ENCODE measurements at regions not wholly inside any gene's neighbourhood (a gene's known extent, or its start where the extent isn't known, plus 50 kb on each side); places are given as distances from the start of the nearest gene placed in this dataset.

DNA sequence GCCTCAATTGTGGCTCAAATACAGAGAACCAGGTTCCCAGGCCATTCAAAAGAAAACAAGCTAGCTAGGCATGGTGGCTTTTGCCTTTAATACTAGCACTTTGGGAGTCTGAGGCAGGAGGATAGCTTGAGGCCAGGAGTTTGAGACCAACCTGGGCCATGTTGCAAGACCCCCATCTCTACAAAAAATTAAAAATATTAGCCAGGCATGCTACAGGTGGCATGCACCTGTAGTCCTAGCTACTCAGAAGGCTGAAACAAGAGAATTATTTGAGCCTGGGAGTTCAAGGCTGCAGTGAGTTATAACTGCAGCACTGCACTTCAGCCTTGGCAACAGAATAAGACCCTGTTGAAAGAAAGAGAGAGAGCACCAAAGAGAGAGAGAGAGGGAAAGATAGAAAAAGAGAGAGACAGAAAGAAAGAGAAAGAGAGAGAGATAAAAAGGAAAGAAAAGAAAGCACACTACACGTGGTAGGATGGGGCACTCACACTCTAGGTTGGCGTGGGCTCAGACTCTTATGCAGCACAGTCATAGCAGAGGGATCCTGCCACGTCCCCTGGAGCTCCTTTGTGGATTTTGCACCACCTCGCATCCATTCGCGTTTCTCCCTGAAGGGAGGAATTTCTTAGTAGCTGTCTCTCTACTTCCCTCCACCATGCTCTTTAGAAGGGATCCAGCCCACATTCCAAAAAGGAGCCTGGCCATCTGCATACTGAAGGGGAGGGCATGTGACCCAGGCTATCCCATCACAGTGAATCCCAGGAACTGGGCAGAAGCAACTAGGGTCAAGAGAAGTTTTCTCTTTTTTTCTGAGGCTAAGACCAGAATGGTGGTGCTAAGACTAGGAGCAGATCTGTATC lies 789.9 kb downstream of the UQCRFS1 start:
- Histone ChIP-seq H3K4me1 (ENCODE audit: insufficient read depth, low read length) (no peaks in the 10 kb centered on the region), H3K27me3 (ENCODE audit: insufficient read depth, low read length) (no peaks in the 10 kb centered on the region), H3K9me3 (ENCODE audit: low read depth, low read length) (no peaks in the 10 kb centered on the region), H3K4me3 (ENCODE audit: low read length) (no peak overlapping the region)

DNA sequence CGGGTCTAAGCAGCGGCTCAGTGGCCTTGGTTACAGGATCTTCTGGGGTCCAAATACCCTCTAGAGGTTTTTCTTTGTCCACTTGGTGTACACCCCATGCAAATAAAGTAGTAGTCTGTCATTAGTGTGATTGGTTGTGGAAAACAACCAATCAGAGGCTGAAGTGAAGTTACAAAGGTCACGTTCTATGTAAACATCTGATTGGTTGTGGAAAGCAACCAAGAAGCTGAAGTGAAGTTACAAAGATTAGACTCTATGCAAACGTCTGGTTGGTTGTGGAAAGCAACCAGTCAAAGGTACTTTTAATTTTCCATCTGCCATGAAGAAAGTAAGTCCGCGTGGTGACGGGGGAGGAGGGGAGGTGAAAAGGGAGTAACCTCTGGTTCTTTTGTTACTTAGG lies 790.9 kb downstream of the UQCRFS1 start:
- Histone ChIP-seq H3K4me3 (ENCODE audit: low read length) (no peak overlapping the region), H3K4me1 (ENCODE audit: insufficient read depth, low read length) (no peaks in the 10 kb centered on the region), H3K27me3 (ENCODE audit: insufficient read depth, low read length) (no peaks in the 10 kb centered on the region), H3K9me3 (ENCODE audit: low read depth, low read length) (no peaks in the 10 kb centered on the region)

DNA sequence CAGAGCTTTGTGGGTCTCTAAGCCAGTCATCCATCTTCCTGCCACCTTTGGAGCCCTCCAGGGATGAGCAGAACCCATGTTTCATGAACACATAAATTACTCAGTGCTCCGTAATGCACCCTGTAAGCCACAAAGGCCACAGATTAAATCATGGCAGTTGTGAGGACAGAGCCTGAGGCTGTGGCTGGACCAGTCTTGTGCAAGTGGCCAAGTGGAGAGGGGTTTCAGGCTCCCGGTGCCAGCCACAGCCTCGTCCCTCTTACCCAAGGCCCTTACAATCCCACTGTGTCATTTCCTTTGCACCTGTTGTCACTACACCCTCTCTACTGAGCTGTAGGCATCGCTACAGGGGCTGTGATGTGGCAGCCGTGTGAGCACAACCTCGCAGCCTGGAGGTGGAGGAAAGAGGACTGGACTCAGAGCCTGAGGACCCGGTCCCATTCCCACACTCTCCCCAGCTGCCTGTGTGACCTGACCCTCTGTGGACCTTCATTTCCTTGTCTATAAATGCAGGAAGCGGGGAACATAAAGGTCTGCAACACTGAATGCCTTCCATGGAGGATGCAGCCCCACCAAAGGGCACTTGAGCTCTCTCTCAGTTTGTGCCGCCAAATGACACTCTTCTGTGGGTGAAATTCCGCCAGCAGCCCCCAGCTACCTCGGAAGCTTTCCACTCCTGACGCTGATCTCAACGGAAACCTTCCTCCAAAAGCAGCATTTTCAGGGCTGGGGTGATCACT lies 792.0 kb downstream of the UQCRFS1 start:
- no peaks in the 10 kb centered on the region for H3K9me3 ChIP-seq (ENCODE audit: low read depth, low read length)
- no peaks in the 10 kb centered on the region for H3K27me3 ChIP-seq (ENCODE audit: insufficient read depth, low read length)
- H3K4me3 ChIP-seq (ENCODE audit: low read length): no peak overlapping the region
- H3K4me1 ChIP-seq (ENCODE audit: insufficient read depth, low read length): no peaks in the 10 kb centered on the region

- H3K27me3 ChIP-seq (ENCODE audit: insufficient read depth, low read length): no peaks in the 10 kb centered on the region
- H3K4me1 ChIP-seq (ENCODE audit: insufficient read depth, low read length): no peaks in the 10 kb centered on the region
- H3K4me3 ChIP-seq (ENCODE audit: low read length): no peak overlapping the region
- H3K9me3 ChIP-seq (ENCODE audit: low read depth, low read length): no peaks in the 10 kb centered on the region
Measured at GRCh38 chr19:28419312-28419711, 793.6 kb downstream of the UQCRFS1 start.

GRCh38 chr19:28417361-28417760 lies 795.6 kb downstream of the UQCRFS1 start:
- no peaks in the 10 kb centered on the region for H3K4me1 ChIP-seq (ENCODE audit: insufficient read depth, low read length)
- no peaks in the 10 kb centered on the region for H3K27me3 ChIP-seq (ENCODE audit: insufficient read depth, low read length)
- no peaks in the 10 kb centered on the region for H3K9me3 ChIP-seq (ENCODE audit: low read depth, low read length)
- no peak overlapping the region for H3K4me3 ChIP-seq (ENCODE audit: low read length)

GRCh38 chr19:28416245-28416644 lies 796.7 kb downstream of the UQCRFS1 start:
- H3K4me1 ChIP-seq (ENCODE audit: insufficient read depth, low read length): no peaks in the 10 kb centered on the region
- no peaks in the 10 kb centered on the region for H3K9me3 ChIP-seq (ENCODE audit: low read depth, low read length)
- no peak overlapping the region for H3K4me3 ChIP-seq (ENCODE audit: low read length)
- no peaks in the 10 kb centered on the region for H3K27me3 ChIP-seq (ENCODE audit: insufficient read depth, low read length)

- no peak overlapping the region for H3K4me3 ChIP-seq (ENCODE audit: low read length)
- H3K4me1 ChIP-seq (ENCODE audit: insufficient read depth, low read length): no peaks in the 10 kb centered on the region
- H3K27me3 ChIP-seq (ENCODE audit: insufficient read depth, low read length): no peaks in the 10 kb centered on the region
- no peaks in the 10 kb centered on the region for H3K9me3 ChIP-seq (ENCODE audit: low read depth, low read length)
Measured at GRCh38 chr19:28414748-28415147, 798.2 kb downstream of the UQCRFS1 start.

GRCh38 chr19:28409859-28410258 lies 803.1 kb downstream of the UQCRFS1 start:
- H3K4me3 ChIP-seq (ENCODE audit: low read length): no peak overlapping the region
- H3K9me3 ChIP-seq (ENCODE audit: low read depth, low read length): no peaks in the 10 kb centered on the region
- H3K4me1 ChIP-seq (ENCODE audit: insufficient read depth, low read length): no peaks in the 10 kb centered on the region

GRCh38 chr19:28406966-28407365 lies 806.0 kb downstream of the UQCRFS1 start:
- H3K9me3 ChIP-seq (ENCODE audit: low read depth, low read length): no peaks in the 10 kb centered on the region
- no peaks in the 10 kb centered on the region for H3K4me1 ChIP-seq (ENCODE audit: insufficient read depth, low read length)
- no peaks in the 10 kb centered on the region for H3K27me3 ChIP-seq (ENCODE audit: insufficient read depth, low read length)
- H3K4me3 ChIP-seq (ENCODE audit: low read length): no peak overlapping the region

More at GRCh38 chr19:28409859-28410258, 803.1 kb downstream of the UQCRFS1 start:
- H3K27me3 ChIP-seq (ENCODE audit: insufficient read depth, low read length): no peaks in the 10 kb centered on the region

GRCh38 chr19:28405346-28405742 lies 807.6 kb downstream of the UQCRFS1 start:
- no peaks in the 10 kb centered on the region for H3K9me3 ChIP-seq (ENCODE audit: low read depth, low read length)

GRCh38 chr19:28404472-28404871 lies 808.5 kb downstream of the UQCRFS1 start:
- H3K4me1 ChIP-seq (ENCODE audit: insufficient read depth, low read length): no peaks in the 10 kb centered on the region
- H3K27me3 ChIP-seq (ENCODE audit: insufficient read depth, low read length): no peaks in the 10 kb centered on the region
- no peaks in the 10 kb centered on the region for H3K9me3 ChIP-seq (ENCODE audit: low read depth, low read length)
- no peak overlapping the region for H3K4me3 ChIP-seq (ENCODE audit: low read length)

More at GRCh38 chr19:28405346-28405742, 807.6 kb downstream of the UQCRFS1 start:
- no peaks in the 10 kb centered on the region for H3K27me3 ChIP-seq (ENCODE audit: insufficient read depth, low read length)
- H3K4me3 ChIP-seq (ENCODE audit: low read length): no peak overlapping the region
- no peaks in the 10 kb centered on the region for H3K4me1 ChIP-seq (ENCODE audit: insufficient read depth, low read length)

GRCh38 chr19:28403690-28404089 lies 809.3 kb downstream of the UQCRFS1 start:
- no peaks in the 10 kb centered on the region for H3K27me3 ChIP-seq (ENCODE audit: insufficient read depth, low read length)
- H3K4me3 ChIP-seq (ENCODE audit: low read length): no peak overlapping the region
- no peaks in the 10 kb centered on the region for H3K9me3 ChIP-seq (ENCODE audit: low read depth, low read length)
- no peaks in the 10 kb centered on the region for H3K4me1 ChIP-seq (ENCODE audit: insufficient read depth, low read length)

DNA sequence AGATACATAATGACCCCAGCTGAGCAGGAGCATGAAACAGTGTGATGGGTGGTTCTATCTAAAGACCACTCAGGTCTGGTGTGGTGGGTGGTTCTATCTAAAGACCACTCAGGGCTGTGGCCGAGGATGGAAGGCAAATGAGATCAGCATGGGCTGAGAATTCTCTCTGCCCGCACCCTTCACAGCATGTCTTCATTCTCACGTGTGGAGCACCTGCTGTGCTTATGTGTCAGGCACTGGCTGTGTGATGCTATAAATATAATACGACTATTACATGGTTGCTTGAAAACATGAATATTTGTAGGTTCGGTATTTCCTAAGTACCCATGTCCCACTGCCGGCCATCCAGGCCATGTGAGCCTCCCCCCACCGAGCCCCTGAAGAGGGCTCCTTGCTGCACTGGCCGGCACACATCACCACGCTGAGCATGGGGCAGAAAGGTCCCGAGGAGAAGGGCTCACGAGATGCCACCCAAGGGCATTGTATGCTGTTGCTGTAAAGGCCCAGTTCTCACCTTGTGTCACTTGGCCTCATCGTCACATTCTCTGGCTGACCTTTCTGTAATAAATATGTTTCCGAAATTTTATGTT lies 810.2 kb downstream of the UQCRFS1 start:
- Histone ChIP-seq H3K27me3 (ENCODE audit: insufficient read depth, low read length) (no peaks in the 10 kb centered on the region), H3K4me3 (ENCODE audit: low read length) (no peak overlapping the region), H3K9me3 (ENCODE audit: low read depth, low read length) (no peaks in the 10 kb centered on the region), H3K4me1 (ENCODE audit: insufficient read depth, low read length) (no peaks in the 10 kb centered on the region)

- H3K9me3 ChIP-seq (ENCODE audit: low read depth, low read length): no peaks in the 10 kb centered on the region
- no peaks in the 10 kb centered on the region for H3K4me1 ChIP-seq (ENCODE audit: insufficient read depth, low read length)
- no peak overlapping the region for H3K4me3 ChIP-seq (ENCODE audit: low read length)
- H3K27me3 ChIP-seq (ENCODE audit: insufficient read depth, low read length): no peaks in the 10 kb centered on the region
Measured at GRCh38 chr19:28401739-28402424, 811.1 kb downstream of the UQCRFS1 start.

Measured in mononuclear cell (primary cell).